H1 (cell line): ENCODE measurements at regions not wholly inside any gene's neighbourhood (a gene's known extent, or its start where the extent isn't known, plus 50 kb on each side); places are given as distances from the start of the nearest gene placed in this dataset.

Experiments used
- CTCF ChIA-PET: fragments of 300-600 bp; sonication (Branson Sonifier 250); formaldehyde crosslinking; loops from one replicate; lab custom pipeline; 2021; ENCODE audit not compliant: partially characterized antibody; lab: Charles Lee
- POLR2A ChIA-PET: fragments of 300-600 bp; sonication (Branson Sonifier 250); formaldehyde crosslinking; loops from one replicate; lab custom pipeline; 2021; ENCODE audit warnings: inconsistent platforms; ENCODE audit not compliant: partially characterized antibody; lab: Charles Lee
- DNase-seq, 2 experiments: peaks; one replicate each; pipeline versions ENCODE4 v3.0.0 to v3.0.0-alpha.2; 2010 to 2022; ENCODE audit warnings: low spot score in 2 of 2, low read depth in 1 of 2, mixed read lengths in 1 of 2
- FAIRE-seq: peaks from 2 replicates; lab custom pipeline; 2011; peaks lifted over from hg19 to GRCh38; lab: Jason Lieb, UNC
- H2AFZ ChIP-seq: 2 replicates; pipeline ENCODE4 v1.8.1; 2012; ENCODE audit warnings: low read length, inconsistent platforms
- H2AK5ac ChIP-seq: 2 replicates; pipeline ENCODE4 v1.6.1; 2013; ENCODE audit warnings: low read depth, low read length
- H2BK120ac ChIP-seq: replicated peaks from 2 replicates; pipeline ENCODE3; 2013; ENCODE audit warnings: low read depth, low read length, inconsistent platforms
- H2BK12ac ChIP-seq: 2 replicates; pipeline ENCODE4 v1.6.1; 2013; ENCODE audit warnings: low read depth, low read length
- H2BK15ac ChIP-seq: 2 replicates; pipeline ENCODE4 v1.6.1; 2013; ENCODE audit warnings: low read length
- H2BK20ac ChIP-seq: 2 replicates; pipeline ENCODE4 v1.6.1; 2013; ENCODE audit warnings: low read length
- H2BK5ac ChIP-seq: 2 replicates; pipeline ENCODE4 v1.6.1; 2013; ENCODE audit warnings: low read depth, low read length
- H3K14ac ChIP-seq: 2 replicates; pipeline ENCODE4 v1.6.1; 2013; ENCODE audit warnings: inconsistent platforms; ENCODE audit not compliant: insufficient read length
- H3K18ac ChIP-seq: 2 replicates; pipeline ENCODE4 v1.6.1; 2013; ENCODE audit warnings: low read length; ENCODE audit errors: extremely low read depth
- H3K23ac ChIP-seq: 2 replicates; pipeline ENCODE4 v1.6.1; 2013; ENCODE audit warnings: inconsistent platforms; ENCODE audit not compliant: insufficient read length
- H3K23me2 ChIP-seq: 2 replicates; pipeline ENCODE4 v1.6.1; 2013; ENCODE audit warnings: low read depth, low read length
- H3K27ac ChIP-seq: 2 replicates; pipeline ENCODE4 v1.6.1; 2011; ENCODE audit warnings: low read depth, low read length, inconsistent platforms
- H3K27me3 ChIP-seq, 4 experiments: replicated peaks in 1 of 4; 1 replicate in 1 of 4; 2 replicates in 3 of 4; pipeline versions ENCODE4 v1.6.1 to v1.8.1; 2011 to 2013; ENCODE audit warnings: low read length in 3 of 4, mild to moderate bottlenecking in 3 of 4, inconsistent platforms in 2 of 4, mixed read lengths in 2 of 4, moderate library complexity in 1 of 4; ENCODE audit not compliant: control insufficient read depth in 3 of 4, insufficient read depth in 3 of 4; ENCODE audit errors: extremely low read depth in 1 of 4
- H3K36me3 ChIP-seq, 4 experiments: 2 replicates each; pipeline versions ENCODE4 v1.6.1 to v1.8.1; 2011 to 2013; ENCODE audit warnings: mild to moderate bottlenecking in 4 of 4, low read length in 3 of 4, moderate library complexity in 2 of 4, control low read depth in 1 of 4, inconsistent platforms in 1 of 4; ENCODE audit not compliant: insufficient read depth in 4 of 4, control insufficient read depth in 2 of 4
- H3K4ac ChIP-seq: replicated peaks from 2 replicates; pipeline ENCODE3; 2013; ENCODE audit warnings: low read length, low read depth, mixed read lengths, inconsistent platforms; ENCODE audit not compliant: insufficient read length
- H3K4me1 ChIP-seq, 4 experiments: replicated peaks in 1 of 4; 1 replicate in 1 of 4; 2 replicates in 3 of 4; pipeline versions ENCODE4 v1.6.1 to v1.8.1; 2011 to 2013; ENCODE audit warnings: low read length in 3 of 4, inconsistent platforms in 2 of 4, mixed read lengths in 1 of 4; ENCODE audit not compliant: insufficient read depth in 4 of 4, control insufficient read depth in 3 of 4
- H3K4me2 ChIP-seq, 2 experiments: 2 replicates each; pipeline versions ENCODE4 v1.6.1 to v1.8.1; 2011 to 2013; ENCODE audit warnings: low read depth in 2 of 2, low read length in 2 of 2, control low read depth in 1 of 2, inconsistent platforms in 1 of 2, mild to moderate bottlenecking in 1 of 2; ENCODE audit not compliant: insufficient read depth in 1 of 2
- H3K4me3 ChIP-seq, 4 experiments: fragments of 200-600, 300-600 bp in 1 of 4; sonication (generic), shearing (Covaris generic), sonication (Bioruptor Twin) in 1 of 4; 2 replicates each; pipeline versions ENCODE4 v1.5.1 to v1.8.1; 2011 to 2016; ENCODE audit warnings: low read length in 4 of 4, low read depth in 3 of 4, control low read depth in 2 of 4, inconsistent platforms in 2 of 4, mild to moderate bottlenecking in 2 of 4, mixed read lengths in 1 of 4, moderate library complexity in 1 of 4; ENCODE audit not compliant: insufficient read depth in 2 of 4; ENCODE audit errors: extremely low read depth in 1 of 4
- H3K56ac ChIP-seq: replicated peaks from 2 replicates; pipeline ENCODE3; 2013; ENCODE audit warnings: low read depth, mild to moderate bottlenecking, mixed read lengths, low read length, inconsistent platforms; ENCODE audit not compliant: insufficient read length
- H3K79me1 ChIP-seq: 2 replicates; pipeline ENCODE4 v1.6.1; 2013; ENCODE audit warnings: low read depth, low read length, control low read depth
- H3K79me2 ChIP-seq, 2 experiments: 2 replicates each; pipeline versions ENCODE4 v1.6.1 to v1.8.1; 2012 to 2013; ENCODE audit warnings: low read length in 2 of 2, mild to moderate bottlenecking in 2 of 2, inconsistent platforms in 1 of 2; ENCODE audit not compliant: insufficient read depth in 2 of 2, control insufficient read depth in 1 of 2
- H3K9ac ChIP-seq, 4 experiments: replicated peaks in 1 of 4; 1 replicate in 1 of 4; 2 replicates in 3 of 4; pipeline versions ENCODE4 v1.6.1 to v1.8.1; 2011 to 2013; ENCODE audit warnings: low read depth in 3 of 4, low read length in 3 of 4, control low read depth in 2 of 4, mild to moderate bottlenecking in 2 of 4, moderate library complexity in 2 of 4, inconsistent platforms in 1 of 4; ENCODE audit errors: extremely low read depth in 1 of 4
- H3K9me3 ChIP-seq, 2 experiments: 2 replicates each; pipeline versions ENCODE4 v1.6.1 to v1.8.1; 2012 to 2013; ENCODE audit warnings: mild to moderate bottlenecking in 2 of 2, moderate library complexity in 2 of 2, control low read depth in 1 of 2, inconsistent platforms in 1 of 2, low read depth in 1 of 2, low read length in 1 of 2, mixed read lengths in 1 of 2; ENCODE audit not compliant: insufficient read depth in 2 of 2
- H4K20me1 ChIP-seq, 2 experiments: replicated peaks in 1 of 2; 2 replicates each; pipeline versions ENCODE3 to v1.8.1; 2011 to 2013; ENCODE audit warnings: inconsistent platforms in 2 of 2, low read length in 2 of 2, mild to moderate bottlenecking in 1 of 2; ENCODE audit not compliant: insufficient read depth in 2 of 2, control insufficient read depth in 1 of 2
- H4K5ac ChIP-seq: 2 replicates; pipeline ENCODE4 v1.6.1; 2013; ENCODE audit warnings: low read length, low read depth, mixed read lengths, inconsistent platforms; ENCODE audit not compliant: insufficient read length
- H4K8ac ChIP-seq: 2 replicates; pipeline ENCODE4 v1.8.0; 2013; ENCODE audit warnings: mild to moderate bottlenecking, moderate library complexity, low read length, inconsistent platforms; ENCODE audit not compliant: insufficient read depth; ENCODE audit errors: extremely low read depth
- H4K91ac ChIP-seq: replicated peaks from 2 replicates; pipeline ENCODE3; 2013; ENCODE audit warnings: low read length, mixed read lengths, inconsistent platforms; ENCODE audit not compliant: insufficient read length
- ATF2 ChIP-seq: IDR thresholded peaks from 2 replicates; pipeline ENCODE4 v1.6.1; 2012; ENCODE audit warnings: low read length, inconsistent platforms
- BCL11A ChIP-seq, 2 experiments: IDR thresholded peaks; one replicate each; pipeline ENCODE4 v1.6.1; 2011; ENCODE audit warnings: low read depth in 2 of 2, low read length in 2 of 2, mild to moderate bottlenecking in 2 of 2
- BRCA1 ChIP-seq: IDR thresholded peaks from 2 replicates; pipeline ENCODE4 v1.6.1; 2012; ENCODE audit warnings: low read depth, low read length, improper control_type of control experiment
- CBX8 ChIP-seq: fragments of 300-800, 300-1000 bp; sonication (generic); IDR thresholded peaks from 2 replicates; pipeline ENCODE4 v1.7.1; 2016; ENCODE audit warnings: low read depth, low read length, borderline replicate concordance
- CTCF ChIP-seq, 3 experiments: IDR thresholded peaks; 1 replicate in 2 of 3; 2 replicates in 1 of 3; pipeline versions ENCODE4 v1.5.1 to v1.6.1; 2011; ENCODE audit warnings: low read length in 3 of 3, mild to moderate bottlenecking in 3 of 3, inconsistent platforms in 2 of 3, low read depth in 1 of 3, moderate library complexity in 1 of 3; ENCODE audit not compliant: insufficient read depth in 1 of 3; ENCODE audit errors: control extremely low read depth in 1 of 3
- GABPA ChIP-seq: IDR thresholded peaks from 2 replicates; pipeline ENCODE4 v1.6.1; 2011; ENCODE audit warnings: mild to moderate bottlenecking, low read length, moderate library complexity, borderline replicate concordance; ENCODE audit not compliant: insufficient read depth
- SP4 ChIP-seq: IDR thresholded peaks from 2 replicates; pipeline ENCODE4 v1.6.1; 2012; ENCODE audit warnings: low read length, inconsistent platforms
- TAF7 ChIP-seq: optimal IDR thresholded peaks from 2 replicates; pipeline ENCODE3; 2011; ENCODE audit warnings: low read depth, mild to moderate bottlenecking, inconsistent platforms, low read length, moderate library complexity, borderline replicate concordance
- WGBS, 2 experiments: shearing (Covaris generic) in 1 of 2; methylation state at CpG; one replicate each; pipeline versions ENCODE4 v1.1.6 to v1.1.7; 2013 to 2015; ENCODE audit warnings: low lambda C conversion rate in 2 of 2, mixed read lengths in 2 of 2, inconsistent platforms in 1 of 2, low coverage in 1 of 2, missing lambda C conversion rate in 1 of 2; ENCODE audit not compliant: insufficient replicate concordance in 2 of 2, insufficient coverage in 1 of 2, insufficient read length in 1 of 2; ENCODE audit errors: extremely low coverage in 1 of 2, missing lambda C conversion rate in 1 of 2; 5-methylcytosine and 5-hydroxymethylcytosine counted together
- TF ChIP-seq, protein P1 (sequence below): IDR thresholded peaks from 2 replicates; pipeline ENCODE4 v1.6.1; 2011; ENCODE audit warnings: low read depth, mild to moderate bottlenecking, low read length; ENCODE audit not compliant: insufficient read depth

DNA sequence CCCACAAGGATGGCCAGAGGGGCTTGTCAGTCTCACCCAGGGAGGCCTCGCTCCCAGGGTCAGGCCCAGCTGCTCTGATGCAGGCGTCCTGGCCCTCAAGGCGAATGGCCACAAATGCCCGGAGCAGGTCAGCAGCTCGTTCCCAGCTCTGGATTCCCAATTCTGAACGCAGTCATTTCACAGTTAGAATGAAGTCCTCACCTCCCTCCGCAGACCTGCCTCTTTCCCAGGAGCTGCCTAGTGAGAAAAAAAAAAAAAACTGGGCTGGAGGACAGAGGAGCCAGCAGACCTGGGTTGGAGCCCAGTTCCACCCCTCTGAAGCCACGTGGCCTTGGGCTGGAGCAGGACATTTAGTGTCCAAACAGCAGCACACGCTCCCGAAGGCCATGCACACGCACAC lies 62.2 kb upstream of the DIO3 start:
- 96% methylated on average over 10 of the region's 11 CpGs; no CpG with 5 or more reads in 1 of the 2 experiments for WGBS, 2 experiments
- H2BK120ac ChIP-seq, result no peak overlapping the region
- no peak overlapping the region for H4K5ac ChIP-seq
- H3K23ac ChIP-seq, result no peak overlapping the region
- no peak overlapping the region for H3K4me2 ChIP-seq
- no peaks in the 10 kb centered on the region; the same call in none of the 2 replicates for H3K79me1 ChIP-seq
- no peak overlapping the region for H3K27ac ChIP-seq
- no peak overlapping the region; the same call in 1 of the 2 replicates for H4K8ac ChIP-seq
- no peak overlapping the region for H2BK15ac ChIP-seq
- H3K56ac ChIP-seq, result no peak overlapping the region
- H3K18ac ChIP-seq, result no peak overlapping the region
- H3K9me3 ChIP-seq, result peaks cover 0 to 3% of the 10 kb centered on the region in 2 experiments; a peak in 1 of 4 replicates
- no peaks in the 10 kb centered on the region for H3K79me2 ChIP-seq
- H3K27me3 ChIP-seq, result no peaks in the 10 kb centered on the region; a peak in 1 of 7 replicates
- H3K23me2 ChIP-seq, result no peaks in the 10 kb centered on the region; the same call in 1 of the 2 replicates
- no peak overlapping the region for H3K4me3 ChIP-seq
- DNase-seq (no peak), FAIRE-seq (no peak)
- no peak overlapping the region for H3K4ac ChIP-seq
- H3K9ac ChIP-seq, result no peak overlapping the region
- ChIA-PET CTCF (no interaction called here), POLR2A (no interaction called here)
- no peak overlapping the region for H2BK12ac ChIP-seq
- peaks cover 10 to 19% (median 15%) of the 10 kb centered on the region in 4 experiments for H3K4me1 ChIP-seq
- H2BK20ac ChIP-seq, result no peak overlapping the region
- H2AK5ac ChIP-seq, result 0 out of 2 replicates have a peak overlapping the region, but pooled peaks have one; percentile 30
- no peaks in the 10 kb centered on the region for H3K36me3 ChIP-seq
- H4K20me1 ChIP-seq, result no peaks in the 10 kb centered on the region
- H2AFZ ChIP-seq, result no peak overlapping the region
- H4K91ac ChIP-seq, result no peak overlapping the region
- H3K14ac ChIP-seq, result no peak overlapping the region
- no peak overlapping the region for H2BK5ac ChIP-seq
- TF ChIP-seq CBX8 (no peak), BRCA1 (no peak), ATF2 (no peak), TAF7 (no peak), SP4 (no peak), BCL11A (IDR thresholded peaks at IDR 0.05; ENCODE audit: low read depth in 2 of 2, low read length in 2 of 2) (no peak), CTCF (IDR thresholded peaks at IDR 0.05; ENCODE audit: control extremely low read depth in 1 of 3, insufficient read depth in 1 of 3, low read depth in 1 of 3, low read length in 3 of 3) (no peak), GABPA (no peak)
- TF ChIP-seq, protein P1, sequence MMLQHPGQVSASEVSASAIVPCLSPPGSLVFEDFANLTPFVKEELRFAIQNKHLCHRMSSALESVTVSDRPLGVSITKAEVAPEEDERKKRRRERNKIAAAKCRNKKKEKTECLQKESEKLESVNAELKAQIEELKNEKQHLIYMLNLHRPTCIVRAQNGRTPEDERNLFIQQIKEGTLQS, result no peak
